Brain microvascular endothelial cell (primary cell): ENCODE measurements at regions not wholly inside any gene's neighbourhood (a gene's known extent, or its start where the extent isn't known, plus 50 kb on each side); places are given as distances from the start of the nearest gene placed in this dataset.
"Not testable (repeated sequence)": the region's sequence is repeated elsewhere in the genome, so short reads cannot be mapped to it uniquely, and the experiment has no call there.

ENCODE experiments used
- DNase-seq: peaks from one replicate; pipeline ENCODE4 v3.0.0-alpha.2; 2020
- H3K27ac ChIP-seq: fragments of 250-450 bp; sonication (Bioruptor Pico); 2 replicates; pipeline ENCODE4 v1.5.1; 2020; ENCODE audit warnings: mild to moderate bottlenecking, moderate library complexity
- H3K27me3 ChIP-seq: fragments of 250-450 bp; sonication (Bioruptor Pico); replicated peaks from 2 replicates; pipeline ENCODE4 v1.5.1; 2020; ENCODE audit warnings: mild to moderate bottlenecking
- H3K36me3 ChIP-seq: fragments of 250-450 bp; sonication (Bioruptor Pico); replicated peaks from 2 replicates; pipeline ENCODE4 v1.5.1; 2020; ENCODE audit warnings: mild to moderate bottlenecking
- H3K4me3 ChIP-seq: 2 replicates; pipeline ENCODE4 v1.5.1; 2011; ENCODE audit warnings: low read depth, mild to moderate bottlenecking, control low read depth, low read length, moderate library complexity
- CTCF ChIP-seq: IDR thresholded peaks from 2 replicates; pipeline ENCODE4 v1.5.1; 2011; ENCODE audit warnings: low read depth, mild to moderate bottlenecking, moderate library complexity, low read length, control low read depth, inconsistent platforms; ENCODE audit errors: missing control alignments
- in situ Hi-C: cut with HindIII; loops from 2 replicates; pipeline ENCODE4 v1.10.0; 2017; ENCODE audit warnings: low sequenced_read_pairs, low pct_ligation_motif_present

GRCh38 chr10:9158675-9159074 lies 1104.2 kb downstream of the GATA3 start:
- H3K4me3 ChIP-seq, result no peak overlapping the region
- H3K36me3 ChIP-seq, result no peaks in the 10 kb centered on the region
- TF ChIP-seq CTCF, result no peak
- H3K27ac ChIP-seq, result no peak overlapping the region
- in situ Hi-C loops, result no loop called here
- DNase-seq, result no peak
- H3K27me3 ChIP-seq, result no peaks in the 10 kb centered on the region

DNA sequence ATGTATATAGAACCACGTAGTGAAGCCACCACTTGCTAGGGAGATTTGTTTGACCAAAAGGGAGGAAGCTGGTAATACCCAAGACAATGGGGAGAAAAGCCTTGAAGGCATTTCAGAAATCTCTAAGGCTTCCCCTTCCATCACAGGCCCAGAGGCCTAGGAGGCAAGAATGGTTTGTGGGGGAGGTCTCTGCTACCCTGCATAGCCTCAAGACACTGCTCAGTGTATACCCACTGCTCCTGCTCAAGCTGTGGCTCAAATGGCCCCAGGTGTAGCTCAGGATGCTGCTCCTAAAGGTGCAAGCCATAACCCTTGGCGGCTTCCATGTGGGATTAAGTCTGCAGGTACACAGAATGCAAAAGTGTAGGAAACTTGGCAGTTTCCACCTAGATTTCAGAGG lies 1105.8 kb downstream of the GATA3 start:
- in situ Hi-C loops, result no loop called here
- no peak overlapping the region for H3K27ac ChIP-seq
- no peak overlapping the region for H3K4me3 ChIP-seq
- no peak for TF ChIP-seq CTCF
- DNase-seq, result no peak
- no peaks in the 10 kb centered on the region for H3K36me3 ChIP-seq
- no peaks in the 10 kb centered on the region for H3K27me3 ChIP-seq

DNA sequence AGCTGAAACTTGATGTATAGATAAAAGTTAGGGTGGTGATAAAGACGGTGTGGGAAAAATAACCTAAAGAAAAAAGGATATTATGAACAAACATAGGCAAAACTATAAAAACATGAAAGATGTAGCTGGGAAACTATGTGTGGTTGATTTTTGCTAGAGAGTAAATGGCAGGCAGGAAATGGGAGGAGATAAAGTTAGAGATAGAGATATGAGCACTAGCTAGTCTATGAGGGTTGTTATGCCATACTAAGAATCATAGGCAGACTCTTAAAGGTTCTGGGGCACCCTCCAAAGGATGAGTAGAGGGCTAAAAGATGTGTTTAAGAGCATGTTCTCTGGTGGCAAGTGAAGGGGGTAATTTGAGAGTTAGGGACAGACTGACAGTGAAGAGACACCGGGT lies 1109.2 kb downstream of the GATA3 start:
- Histone ChIP-seq H3K27ac (no peak overlapping the region), H3K36me3 (no peaks in the 10 kb centered on the region), H3K4me3 (no peak overlapping the region), H3K27me3 (no peaks in the 10 kb centered on the region)
- DNase-seq, result no peak
- in situ Hi-C loops, result no loop called here
- TF ChIP-seq CTCF, result no peak

DNA sequence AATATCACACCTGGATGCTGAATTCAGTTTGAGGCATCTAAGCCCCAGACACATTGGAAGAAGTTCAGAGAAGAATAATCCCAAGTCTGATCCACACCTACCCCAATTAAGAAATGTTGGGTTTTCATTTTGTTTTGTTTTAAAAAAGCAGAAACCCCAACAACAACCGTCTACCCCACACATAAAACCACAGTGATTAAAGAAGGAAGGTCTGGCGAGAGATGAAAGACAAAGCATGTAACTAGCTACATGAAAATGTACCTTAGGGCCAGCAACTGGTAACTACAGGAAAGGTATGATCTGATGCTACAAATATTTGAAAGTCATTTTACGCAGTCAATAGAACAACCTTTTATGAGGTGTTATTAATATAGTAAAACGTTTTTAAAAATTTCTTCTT lies 1112.3 kb downstream of the GATA3 start:
- in situ Hi-C loops, result no loop called here
- no peak overlapping the region for H3K4me3 ChIP-seq
- no peak for TF ChIP-seq CTCF
- no peaks in the 10 kb centered on the region for H3K36me3 ChIP-seq
- H3K27ac ChIP-seq, result no peak overlapping the region
- no peak for DNase-seq
- no peaks in the 10 kb centered on the region for H3K27me3 ChIP-seq

DNA sequence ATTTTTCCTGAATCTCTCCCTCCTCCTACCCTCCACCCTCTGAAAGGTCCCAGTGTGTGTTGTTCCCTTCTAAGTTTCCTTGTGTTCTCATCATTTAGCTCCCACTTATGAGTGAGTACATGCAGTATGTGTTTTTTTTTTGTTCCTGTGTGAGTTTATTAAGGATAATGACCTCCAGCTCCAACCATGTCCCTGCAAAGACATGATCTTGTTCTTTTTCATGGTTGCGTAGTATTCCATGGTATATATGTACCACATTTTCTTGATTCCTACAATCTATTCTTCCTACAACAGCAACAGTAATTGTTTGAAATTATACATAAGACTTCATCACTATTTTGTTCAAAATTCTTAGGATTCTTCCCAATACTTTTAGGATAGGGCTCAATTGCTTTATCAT lies 1117.8 kb downstream of the GATA3 start:
- H3K4me3 ChIP-seq, result no peak overlapping the region
- in situ Hi-C loops, result no loop called here
- H3K27me3 ChIP-seq, result no peaks in the 10 kb centered on the region
- TF ChIP-seq CTCF, result no peak
- no peaks in the 10 kb centered on the region for H3K36me3 ChIP-seq
- no peak for DNase-seq
- no peak overlapping the region for H3K27ac ChIP-seq

- no peak for TF ChIP-seq CTCF
Measured at GRCh38 chr10:9175200-9175599, 1120.7 kb downstream of the GATA3 start.

DNA sequence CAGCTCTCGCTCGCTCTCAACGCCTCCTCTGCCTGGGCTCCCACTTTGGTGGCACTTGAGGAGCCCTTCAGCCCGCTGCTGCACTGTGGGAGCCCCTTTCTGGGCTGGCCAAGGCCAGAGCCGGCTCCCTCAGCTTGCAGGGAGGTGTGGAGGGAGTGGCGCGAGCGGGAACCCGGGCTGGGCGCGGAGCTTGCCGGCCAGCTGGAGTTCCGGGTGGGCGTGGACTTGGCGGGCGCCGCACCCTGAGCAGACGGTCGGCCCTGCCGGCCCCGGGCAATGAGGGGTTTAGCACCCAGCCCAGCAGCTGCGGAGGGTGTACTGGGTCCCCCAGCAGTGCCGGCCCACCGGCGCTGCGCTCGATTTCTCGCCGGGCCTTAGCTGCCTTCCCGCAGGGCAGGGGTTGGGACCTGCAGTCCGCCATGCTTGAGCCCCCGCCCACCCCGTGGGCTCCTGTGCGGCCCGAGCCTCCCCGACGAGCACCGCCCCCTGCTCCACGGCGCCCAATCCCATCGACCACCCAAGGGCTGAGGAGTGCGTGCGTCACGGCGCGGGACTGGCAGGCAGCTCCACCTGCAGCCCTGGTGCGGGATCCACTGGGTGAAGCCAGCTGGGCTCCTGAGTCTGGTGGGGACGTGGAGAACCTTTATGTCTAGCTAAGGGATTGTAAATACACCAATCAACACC lies 1128.9 kb downstream of the GATA3 start:
- DNase-seq, H3K27ac ChIP-seq, H3K4me3 ChIP-seq, in situ Hi-C loops, H3K36me3 ChIP-seq, H3K27me3 ChIP-seq: not testable (repeated sequence)

More at GRCh38 chr10:9175200-9175599, 1120.7 kb downstream of the GATA3 start:
- Histone ChIP-seq H3K27ac (no peak overlapping the region), H3K36me3 (no peaks in the 10 kb centered on the region), H3K27me3 (no peaks in the 10 kb centered on the region), H3K4me3 (no peak overlapping the region)
- DNase-seq, result no peak
- in situ Hi-C loops, result no loop called here
